ENCODE measurements at regions not wholly inside any gene's neighbourhood (a gene's known extent, or its start where the extent isn't known, plus 50 kb on each side); places are given as distances from the start of the nearest gene placed in this dataset.

- no peak for TF ChIP-seq SUZ12 (IDR thresholded peaks at IDR 0.05)
- TF ChIP-seq SP1 (IDR thresholded peaks at IDR 0.05) = no peak
- no peak for TF ChIP-seq FOXK2 (IDR thresholded peaks at IDR 0.05)
- no peak for TF ChIP-seq BHLHE40 (IDR thresholded peaks at IDR 0.05; ENCODE audit: borderline replicate concordance)
- TF ChIP-seq, protein P1, sequence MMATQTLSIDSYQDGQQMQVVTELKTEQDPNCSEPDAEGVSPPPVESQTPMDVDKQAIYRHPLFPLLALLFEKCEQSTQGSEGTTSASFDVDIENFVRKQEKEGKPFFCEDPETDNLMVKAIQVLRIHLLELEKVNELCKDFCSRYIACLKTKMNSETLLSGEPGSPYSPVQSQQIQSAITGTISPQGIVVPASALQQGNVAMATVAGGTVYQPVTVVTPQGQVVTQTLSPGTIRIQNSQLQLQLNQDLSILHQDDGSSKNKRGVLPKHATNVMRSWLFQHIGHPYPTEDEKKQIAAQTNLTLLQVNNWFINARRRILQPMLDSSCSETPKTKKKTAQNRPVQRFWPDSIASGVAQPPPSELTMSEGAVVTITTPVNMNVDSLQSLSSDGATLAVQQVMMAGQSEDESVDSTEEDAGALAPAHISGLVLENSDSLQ (IDR thresholded peaks at IDR 0.05) = no peak
- TF ChIP-seq CTBP1 (IDR thresholded peaks at IDR 0.05; ENCODE audit: borderline replicate concordance) = no peak
Observed at GRCh38 chr10:113357681-113358300, 195.1 kb upstream of the HABP2 start.

Measured in HEK293T (cell line).